ENCODE measurements at regions not wholly inside any gene's neighbourhood (a gene's known extent, or its start where the extent isn't known, plus 50 kb on each side); places are given as distances from the start of the nearest gene placed in this dataset.
"Not testable (repeated sequence)": the region's sequence is repeated elsewhere in the genome, so short reads cannot be mapped to it uniquely, and the experiment has no call there.

DNA sequence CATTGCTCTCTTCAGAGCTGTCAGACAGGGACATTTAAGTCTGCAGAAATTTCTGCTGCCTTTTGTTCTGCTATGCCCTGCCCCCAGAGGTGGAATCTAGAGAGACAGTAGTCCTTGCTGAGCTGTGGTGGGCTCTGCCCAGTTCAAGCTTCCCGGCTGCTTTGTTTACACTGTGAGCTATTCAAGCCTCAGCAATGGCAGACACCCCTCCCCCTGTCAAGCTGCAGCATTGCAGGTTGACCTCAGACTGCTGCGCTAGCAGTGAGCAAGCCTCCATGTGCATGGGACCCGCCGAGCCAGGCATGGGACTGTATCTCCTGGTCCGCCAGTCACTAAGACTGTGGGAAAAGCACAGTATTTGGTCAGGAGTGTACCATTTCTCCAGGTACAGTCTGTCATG, 53.6 kb upstream of the MAPK10 start:
- not testable (repeated sequence) for DNase-seq

DNA sequence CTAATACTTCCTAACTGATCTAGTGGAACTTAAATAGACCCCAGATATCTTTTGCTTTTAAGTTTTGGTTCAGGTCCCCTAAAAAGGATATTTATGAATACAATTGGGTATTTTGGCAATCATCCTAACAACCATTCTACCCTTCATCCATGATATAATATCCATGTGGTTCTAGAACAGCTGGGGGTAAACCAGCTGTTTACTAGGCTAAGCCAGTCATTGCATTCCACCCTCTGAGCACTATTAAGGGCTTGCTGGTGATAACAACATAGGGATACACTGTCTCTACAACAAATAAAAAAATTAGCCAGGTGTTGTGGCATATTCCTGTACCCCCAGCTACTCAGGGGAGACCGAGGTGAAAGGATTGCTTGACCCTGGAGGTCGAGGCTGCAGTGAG, 54.8 kb upstream of the MAPK10 start:
- DNase-seq = no peak

DNA sequence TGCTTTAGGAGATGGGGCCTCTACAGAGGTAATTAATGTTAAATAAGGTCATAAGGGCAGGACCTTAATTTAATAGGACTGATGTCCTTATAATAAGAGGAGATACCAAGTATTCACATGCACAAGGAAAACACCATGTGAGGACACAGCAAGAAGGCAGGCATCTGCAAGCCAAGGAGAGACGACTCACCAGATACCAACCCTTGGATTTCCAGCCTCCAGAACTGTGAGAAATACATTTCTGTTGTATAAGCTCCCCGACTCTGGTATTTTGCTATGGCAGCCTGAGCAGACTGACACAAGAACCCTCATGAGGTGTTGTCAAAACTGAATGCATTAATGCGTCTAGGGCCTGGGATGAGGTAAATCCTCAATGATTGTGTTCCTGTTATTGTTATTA, 56.2 kb upstream of the MAPK10 start:
- no peak for DNase-seq

DNA sequence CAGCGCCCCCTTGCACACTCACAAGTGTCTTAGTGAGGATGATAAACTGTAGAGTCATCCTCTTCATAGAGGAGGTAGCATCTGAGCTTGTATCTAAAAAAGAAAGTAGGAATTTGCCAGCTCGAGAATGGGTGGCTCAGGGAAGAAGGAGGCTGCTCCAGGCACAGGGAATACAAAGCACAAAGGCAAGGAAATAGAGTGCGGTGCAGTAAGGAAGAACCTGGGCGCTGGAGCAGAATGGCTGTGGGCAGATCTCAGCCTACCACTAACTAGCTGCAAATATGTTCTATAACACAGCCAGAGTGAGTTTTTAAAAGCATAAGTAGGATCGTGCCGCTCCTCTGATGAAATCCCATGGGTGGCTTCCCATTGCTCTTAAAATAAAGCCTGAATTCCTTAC, 61.6 kb upstream of the MAPK10 start:
- no peak for DNase-seq

DNA sequence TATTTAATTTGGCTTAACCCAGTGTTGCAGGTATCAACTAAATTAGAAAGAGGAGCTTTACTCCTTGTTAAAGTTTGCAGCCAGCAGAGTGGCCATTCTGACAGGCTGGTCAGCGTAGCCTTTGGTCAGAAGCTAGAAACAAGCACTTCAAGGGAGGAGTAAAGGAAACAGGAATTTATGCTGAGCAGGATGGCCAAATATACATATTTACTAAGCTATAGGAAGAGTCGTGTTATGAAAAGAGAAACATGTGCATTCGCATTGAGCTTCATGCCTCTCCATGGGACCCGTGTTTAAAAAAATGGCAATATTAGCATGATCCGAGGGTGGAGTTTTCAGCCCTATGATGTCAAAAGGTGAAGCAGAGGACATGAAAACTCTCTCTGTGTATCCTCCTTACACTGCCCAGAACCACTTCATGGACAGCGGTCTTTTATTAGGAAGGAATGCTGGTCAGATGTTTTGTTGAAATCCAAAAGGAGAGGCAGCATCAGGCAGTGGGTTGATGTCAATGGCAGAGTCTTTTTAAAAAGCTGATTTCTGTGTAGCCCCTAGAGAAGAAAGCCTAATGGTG, 71.8 kb upstream of the MAPK10 start:
- no peak for DNase-seq

DNA sequence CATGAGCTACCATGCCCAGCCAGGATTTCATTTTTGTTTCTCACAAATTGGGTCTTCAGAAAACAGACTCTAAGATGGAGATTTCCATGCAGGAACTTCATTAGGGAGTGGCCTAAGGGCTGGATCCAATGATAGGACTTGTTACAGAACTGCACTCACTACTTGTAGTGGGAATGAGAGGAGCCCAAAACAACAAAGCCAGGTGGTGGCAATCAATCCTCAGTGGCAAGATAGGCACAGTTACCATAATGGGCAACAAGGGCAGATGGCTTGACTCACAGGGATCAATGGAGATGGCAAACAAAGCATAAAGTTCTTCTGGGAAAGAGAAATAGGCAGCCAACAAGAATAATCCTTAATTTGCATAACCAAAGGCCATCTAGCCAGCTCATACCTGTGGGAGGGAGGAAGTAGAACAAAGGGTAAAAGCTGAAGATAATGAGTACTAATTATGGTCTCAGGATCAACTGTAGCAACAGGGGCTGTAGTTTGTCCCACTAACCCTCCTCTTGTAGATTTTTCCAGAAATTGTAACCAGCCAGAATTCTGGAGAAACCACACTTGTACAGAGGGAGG, 72.8 kb upstream of the MAPK10 start:
- no peak for DNase-seq

DNA sequence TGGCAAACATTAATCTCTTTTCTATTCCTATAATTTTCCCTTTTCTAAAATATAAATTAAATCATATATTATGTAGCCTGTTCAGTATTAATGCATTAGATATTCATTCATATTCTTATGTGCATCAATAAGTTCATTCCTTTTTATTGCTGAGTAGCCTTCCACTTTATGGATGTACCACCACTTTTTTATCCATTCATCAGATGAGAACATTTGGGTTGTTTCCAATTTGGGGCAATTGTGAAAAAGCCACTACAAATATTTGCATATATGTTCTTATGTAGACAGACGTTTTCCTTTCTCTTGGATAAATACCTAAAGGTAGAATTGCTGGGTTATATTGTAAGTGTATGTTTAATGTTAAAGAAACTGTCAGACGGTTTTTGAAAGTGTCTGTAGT, 79.4 kb upstream of the MAPK10 start:
- DNase-seq = no peak

DNA sequence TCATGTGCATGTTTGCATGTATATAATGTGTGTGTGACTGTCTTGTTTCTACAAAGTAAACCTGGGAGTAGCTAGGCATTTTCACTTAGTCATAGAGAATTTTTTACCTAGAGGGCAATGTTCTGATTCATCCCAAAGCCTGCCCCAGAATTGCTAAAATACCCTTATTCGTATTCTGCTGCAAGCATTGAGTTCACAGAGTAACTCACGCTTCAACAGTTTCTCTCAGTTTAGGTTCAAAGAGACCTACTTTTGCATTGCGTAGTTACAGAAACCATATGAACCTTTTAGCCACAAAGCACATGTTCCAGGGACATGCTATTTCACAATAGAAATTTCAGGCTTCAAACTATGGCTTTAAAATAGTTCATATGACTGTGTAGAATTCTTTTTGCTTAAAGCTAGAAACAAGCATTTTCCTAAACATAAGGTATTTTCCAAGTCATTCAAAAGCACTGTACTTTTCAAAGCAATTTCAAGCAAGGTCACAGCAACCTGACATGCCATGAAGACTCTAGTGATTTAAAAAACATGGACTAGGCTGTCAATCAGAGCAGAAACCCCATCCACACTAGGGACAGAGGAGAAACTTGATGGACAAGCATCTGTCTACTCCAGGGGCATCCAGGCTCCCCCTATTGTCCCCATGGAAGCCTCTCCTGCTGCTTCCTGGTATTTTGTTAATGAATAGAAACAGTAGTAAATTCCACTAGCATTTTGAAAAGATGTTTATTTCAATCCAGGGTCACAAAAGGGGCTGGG, 81.5 kb upstream of the MAPK10 start:
- DNase-seq = no peak

DNA sequence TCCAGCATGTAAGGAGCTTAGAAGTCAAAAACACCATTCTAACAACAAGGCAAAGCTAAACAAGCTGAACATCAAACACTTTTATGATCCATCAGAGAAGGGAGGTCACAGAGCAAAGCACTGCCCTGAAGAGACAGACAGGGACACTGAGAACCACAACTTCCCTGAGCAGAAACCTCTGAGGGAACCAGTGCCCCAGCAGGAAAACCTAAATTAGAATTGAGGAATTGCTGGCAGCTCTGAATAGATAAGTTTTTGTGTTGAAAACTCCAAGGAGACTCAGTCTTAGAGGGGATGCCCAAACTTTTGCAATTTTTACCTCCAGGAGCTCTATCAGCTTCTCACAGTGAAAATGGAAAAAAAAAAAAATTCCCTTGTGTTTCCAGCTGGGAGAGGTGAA, 83.0 kb upstream of the MAPK10 start:
- DNase-seq = no peak

DNA sequence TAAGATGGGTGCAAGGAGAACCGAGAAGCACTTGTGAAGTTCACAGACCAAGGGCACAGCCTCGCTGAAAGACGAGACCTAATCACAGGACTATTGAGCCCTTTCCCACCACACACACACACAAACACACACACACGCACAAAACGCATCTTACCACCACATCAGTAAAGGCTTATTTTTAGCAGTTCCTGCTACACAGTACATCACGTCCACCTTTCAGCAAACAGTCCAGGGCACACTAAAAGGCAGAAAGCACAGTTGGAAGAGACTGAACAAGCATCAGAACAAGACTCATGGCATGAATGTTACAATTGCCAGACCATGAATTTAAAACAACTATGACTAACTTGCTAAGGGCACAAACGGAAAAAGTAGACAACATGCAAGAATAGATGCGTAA, 83.6 kb upstream of the MAPK10 start:
- no peak for DNase-seq

DNA sequence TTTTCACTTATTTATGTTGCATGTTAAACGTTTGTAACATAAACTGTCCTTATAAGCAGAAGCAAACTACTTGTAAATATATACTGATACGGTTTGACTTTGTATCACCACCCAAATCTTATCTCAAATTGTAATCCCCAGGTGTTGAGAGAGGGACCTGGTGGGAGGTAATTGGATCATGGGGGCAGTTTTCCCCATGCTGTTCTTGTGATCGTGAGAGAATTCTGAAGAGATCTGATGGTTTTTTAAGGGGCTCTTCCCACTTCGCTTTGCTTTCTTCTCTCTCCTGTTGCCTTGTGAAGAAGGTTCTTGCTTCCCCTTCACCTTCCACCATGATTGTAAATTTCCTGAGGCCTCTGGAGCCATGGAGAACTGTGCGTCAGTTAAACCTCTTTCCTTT, 87.1 kb upstream of the MAPK10 start:
- no peak for DNase-seq

DNA sequence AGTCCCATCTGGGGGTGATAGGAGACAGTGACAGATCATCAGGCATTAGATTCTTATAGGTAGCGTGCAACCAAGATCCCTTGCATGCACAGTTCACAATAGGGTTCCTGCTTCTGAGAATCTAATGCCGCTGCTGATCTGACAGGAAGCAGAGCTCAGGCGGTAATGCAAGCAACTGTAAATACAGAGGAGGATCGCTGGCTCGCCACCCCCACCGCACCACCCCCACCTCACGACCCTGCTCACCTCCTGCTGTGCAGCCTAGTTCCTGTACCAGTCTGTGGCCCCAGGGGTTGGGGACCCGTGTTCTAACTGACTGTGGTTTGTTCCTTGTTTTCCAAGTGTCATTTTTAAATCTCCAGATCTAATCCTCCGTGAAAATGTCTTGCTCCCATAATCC, 89.0 kb upstream of the MAPK10 start:
- DNase-seq = no peak

DNA sequence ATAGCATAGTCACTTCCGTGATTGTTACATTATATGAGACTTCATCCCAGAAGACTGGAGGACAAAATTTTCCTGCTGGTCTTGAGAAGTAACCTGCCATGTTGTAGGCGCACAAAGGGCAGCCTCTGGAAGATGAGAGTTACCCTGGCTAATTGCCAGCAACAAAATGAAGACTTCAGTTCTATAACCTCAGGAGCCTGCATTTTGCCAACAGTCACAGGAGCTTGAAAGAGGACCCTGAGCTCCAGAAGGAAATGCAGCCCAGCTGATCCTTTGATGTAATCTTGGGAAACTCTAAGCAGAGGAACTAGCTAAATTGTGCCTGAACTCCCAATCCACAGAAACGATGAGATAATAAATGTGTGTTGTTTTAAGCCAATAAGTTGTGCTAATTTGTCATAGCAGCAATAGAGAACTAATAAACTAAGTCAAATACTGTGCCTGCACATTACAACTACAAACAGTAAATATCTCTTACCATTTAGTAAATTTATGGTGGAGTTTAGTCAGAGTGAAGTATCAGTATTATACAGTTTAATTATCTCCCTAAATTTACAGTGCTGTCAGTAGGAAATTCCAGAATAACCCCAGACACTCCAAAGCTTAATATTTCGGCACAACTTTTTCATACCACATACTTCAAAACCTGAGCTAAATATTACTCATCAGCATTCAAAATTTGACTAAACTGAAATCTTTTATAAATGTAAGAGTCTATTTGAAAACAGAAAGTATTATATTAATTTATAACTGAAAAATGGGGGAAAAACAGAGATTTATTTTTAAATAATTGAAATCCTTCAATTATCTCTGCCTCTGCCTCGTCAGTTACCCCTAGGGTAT, 90.1 kb upstream of the MAPK10 start:
- DNase-seq = no peak

DNA sequence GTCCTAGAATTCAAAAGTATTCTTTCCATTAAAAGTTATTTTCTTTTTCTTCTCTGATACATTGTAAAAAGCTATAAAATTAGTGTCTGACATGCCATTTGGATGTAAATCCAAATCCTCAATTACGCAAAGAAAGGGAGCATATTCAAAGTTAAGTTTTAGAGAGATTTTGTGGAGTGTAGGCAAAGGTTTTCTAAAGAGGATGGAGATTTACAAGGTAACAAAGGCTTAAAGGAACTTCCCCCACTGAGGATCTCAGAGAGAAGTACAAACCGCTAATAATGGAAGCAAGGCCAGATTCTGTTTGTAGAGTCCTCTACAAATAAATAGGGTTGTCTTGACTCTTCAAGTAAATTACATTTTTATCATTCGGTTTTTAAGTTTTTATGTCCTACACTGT, 91.0 kb upstream of the MAPK10 start:
- no peak for DNase-seq

DNA sequence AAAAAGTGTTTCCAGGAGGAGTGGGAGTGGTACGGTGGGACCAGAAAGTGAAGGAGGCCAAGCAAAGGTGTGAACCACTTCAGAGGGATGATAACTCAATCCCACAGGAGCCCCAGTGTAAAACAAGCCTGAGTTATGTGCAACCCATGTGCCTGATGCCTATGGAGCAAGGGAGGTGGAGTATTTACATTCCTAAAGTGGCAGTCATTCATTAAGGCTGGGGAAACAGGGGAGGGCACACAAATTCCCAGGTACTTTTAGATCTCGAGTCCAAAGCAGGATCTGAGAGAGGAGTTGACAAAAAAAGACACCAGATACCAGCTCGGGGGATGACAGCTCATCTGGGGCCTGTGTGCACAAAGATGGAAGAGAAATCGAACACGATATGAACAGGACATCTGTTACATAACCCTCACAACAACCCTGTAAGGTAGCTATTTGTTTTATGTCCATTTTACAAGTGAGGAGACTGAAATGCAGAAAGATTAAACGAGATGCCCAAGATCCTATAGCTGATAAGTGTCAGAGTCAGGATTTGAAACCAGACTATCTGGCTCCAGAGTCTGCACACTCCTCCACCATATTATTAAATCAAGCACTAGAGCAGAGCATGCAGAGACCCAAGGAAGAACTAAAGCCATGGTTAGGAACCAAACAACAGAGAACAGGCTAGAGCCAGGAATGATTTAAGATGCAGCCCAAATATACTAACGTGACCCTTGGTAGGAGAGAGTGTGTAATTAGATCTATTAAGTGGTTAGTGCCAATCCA, 91.9 kb upstream of the MAPK10 start:
- no peak for DNase-seq

DNA sequence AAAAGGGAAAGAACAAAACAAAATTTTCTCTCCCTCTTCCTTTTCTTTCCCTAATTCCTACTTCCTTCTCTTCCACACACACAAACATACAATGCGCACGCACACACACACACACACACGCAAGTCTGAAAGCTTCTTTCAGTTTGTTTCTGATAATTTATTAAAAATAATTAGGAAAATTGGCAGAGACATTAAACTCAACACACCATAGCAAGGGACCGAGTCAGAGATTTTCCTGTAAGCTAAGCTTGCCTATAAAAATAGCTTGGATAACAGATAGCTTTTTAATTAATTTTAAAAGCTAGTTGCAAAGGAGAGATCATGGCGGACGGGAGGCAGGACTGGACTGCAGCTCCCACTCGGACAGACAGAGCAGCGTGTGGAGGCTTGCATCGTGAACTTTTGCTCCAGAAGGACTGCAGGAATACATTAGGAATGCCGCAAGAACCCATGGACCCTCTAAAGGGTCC, 92.6 kb upstream of the MAPK10 start:
- DNase-seq = no peak

DNA sequence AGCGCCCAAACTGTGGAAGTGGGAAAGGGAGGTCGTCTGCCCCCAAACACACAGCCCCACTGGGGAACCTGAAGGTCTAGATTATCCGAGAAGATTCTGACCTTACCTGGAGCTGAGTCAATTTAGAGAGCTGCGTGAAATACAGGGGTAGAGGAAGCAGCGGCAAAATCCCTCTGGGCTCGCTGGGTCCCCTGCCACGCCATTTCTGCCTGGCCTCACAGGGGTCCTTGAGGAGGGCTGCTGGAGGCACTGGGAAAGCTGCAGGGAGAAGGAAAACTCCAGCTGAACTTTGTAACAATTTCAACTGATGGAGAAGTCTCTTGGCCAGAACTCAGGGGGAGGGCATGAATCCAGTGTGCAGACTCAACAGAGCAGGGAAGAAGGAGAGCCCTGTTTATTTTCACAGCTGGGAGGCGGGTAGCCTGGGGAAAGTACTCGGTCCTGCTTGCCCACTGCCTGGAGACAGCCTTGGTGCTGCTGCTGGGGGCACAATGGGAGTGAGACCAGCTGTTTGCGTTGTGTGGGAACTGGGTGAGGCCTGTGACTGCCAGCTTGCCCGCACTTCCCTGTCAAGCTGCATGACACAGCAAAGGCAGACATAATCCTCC, 93.2 kb upstream of the MAPK10 start:
- no peak for DNase-seq

DNA sequence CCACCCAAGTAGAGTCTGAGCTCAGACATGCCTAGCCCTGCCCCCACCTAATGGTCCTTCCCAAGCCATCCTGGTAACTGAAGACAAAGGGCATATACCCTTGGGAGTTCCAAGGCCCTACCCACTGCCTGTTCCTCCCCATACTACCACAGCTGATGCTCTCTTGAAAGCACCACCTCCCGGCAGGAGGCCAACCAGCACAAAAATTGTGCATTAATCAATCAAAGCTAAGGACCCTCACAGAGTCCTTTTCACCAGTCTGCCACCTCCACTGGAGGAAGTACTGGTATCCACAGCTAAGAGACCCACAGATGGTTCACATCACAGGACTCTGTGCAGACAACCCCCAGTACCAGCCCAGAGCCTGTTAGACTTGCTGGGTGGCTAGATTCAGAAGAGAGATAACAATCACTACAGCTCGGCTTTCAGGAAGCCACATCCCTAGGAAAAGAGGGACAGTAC, 93.8 kb upstream of the MAPK10 start:
- not testable (repeated sequence) for DNase-seq

DNA sequence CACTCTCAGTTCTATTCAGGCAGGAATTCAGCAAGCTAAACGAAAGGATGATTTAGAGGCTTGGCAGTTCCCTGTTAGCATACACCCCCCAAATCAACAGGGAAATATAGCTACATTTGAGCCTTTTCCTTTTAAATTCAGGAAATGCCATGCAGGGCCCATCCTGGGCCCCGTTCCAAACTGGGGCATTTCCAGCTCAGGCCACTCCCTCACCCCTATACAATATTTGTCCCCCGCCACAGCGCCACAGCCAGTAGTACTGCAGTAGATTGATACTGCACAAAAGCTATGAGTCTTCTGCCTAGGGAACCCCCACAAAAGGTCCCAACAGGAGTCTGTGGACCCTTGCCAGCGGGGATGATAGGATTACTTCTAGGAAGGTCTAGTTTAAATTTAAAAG, 102.0 kb upstream of the MAPK10 start:
- DNase-seq = no peak

DNA sequence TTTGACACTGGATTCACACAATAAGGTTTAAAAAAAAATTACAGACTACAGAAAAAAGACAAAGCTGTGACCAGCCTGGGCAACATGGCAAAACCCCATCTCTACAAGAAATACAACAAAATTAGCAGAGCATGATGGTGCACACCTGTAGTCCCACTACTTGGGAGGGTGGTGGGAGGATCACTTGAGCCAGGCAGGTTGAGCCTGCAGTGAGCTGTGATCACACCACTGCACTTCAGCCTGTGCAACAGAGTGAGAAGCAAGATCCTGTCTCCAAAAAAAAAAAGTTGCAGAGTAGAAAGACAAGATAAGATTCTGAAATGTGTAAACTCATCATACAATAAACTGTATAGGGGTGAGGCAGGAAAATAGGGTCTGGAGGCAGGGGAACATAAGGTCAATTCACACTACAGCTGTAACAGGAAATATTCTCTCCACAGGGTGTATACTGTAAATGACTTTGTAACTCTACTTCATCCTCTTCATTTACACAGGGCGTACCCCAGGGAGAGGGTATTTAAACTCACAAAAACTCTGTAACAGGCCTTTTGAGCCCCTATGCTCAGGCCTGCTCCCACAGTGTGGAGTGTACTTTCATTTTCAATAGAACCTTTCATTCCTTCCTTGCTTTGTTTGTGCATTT, 112.6 kb upstream of the MAPK10 start:
- no peak for DNase-seq

DNA sequence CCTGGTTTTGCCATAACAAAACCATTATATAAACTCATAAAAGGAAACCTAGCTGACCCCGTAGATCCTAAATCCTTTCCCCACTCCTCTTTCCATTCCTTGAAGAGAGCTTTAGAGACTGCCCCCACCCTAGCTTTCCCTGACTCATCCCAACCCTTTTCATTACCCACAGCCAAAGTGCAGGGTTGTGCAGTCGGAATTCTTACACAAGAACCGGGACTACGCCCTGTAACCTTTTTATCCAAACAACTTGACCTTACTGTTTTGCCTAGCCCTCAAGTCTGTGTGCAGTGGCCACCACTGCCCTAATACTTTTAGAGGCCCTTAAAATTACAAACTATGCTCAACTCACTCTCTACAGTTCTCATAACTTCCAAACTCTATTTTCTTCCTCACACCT, 116.0 kb upstream of the PTPN13 start:
- DNase-seq = not testable (repeated sequence)

DNA sequence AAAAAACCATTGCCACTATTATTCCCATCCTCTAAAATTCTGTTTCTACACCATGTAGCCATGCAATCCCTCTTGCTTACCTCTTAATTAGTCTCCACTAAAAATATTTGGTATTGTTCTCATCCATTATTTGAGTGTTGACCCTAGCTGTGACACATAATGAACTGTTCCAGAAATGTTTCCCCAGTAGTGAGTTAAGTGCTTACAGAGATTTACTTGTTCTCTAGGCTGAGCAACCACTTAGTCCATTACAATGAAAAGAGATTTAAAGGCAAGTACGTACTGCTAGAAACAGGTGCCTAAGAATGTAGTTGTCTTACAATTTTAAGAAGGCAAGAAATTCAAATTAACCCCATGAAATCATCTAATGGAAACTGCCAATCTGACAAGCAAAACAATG, 112.7 kb upstream of the PTPN13 start:
- no peak for DNase-seq
